ENCODE measurements at regions not wholly inside any gene's neighbourhood (a gene's known extent, or its start where the extent isn't known, plus 50 kb on each side); places are given as distances from the start of the nearest gene placed in this dataset.

DNA sequence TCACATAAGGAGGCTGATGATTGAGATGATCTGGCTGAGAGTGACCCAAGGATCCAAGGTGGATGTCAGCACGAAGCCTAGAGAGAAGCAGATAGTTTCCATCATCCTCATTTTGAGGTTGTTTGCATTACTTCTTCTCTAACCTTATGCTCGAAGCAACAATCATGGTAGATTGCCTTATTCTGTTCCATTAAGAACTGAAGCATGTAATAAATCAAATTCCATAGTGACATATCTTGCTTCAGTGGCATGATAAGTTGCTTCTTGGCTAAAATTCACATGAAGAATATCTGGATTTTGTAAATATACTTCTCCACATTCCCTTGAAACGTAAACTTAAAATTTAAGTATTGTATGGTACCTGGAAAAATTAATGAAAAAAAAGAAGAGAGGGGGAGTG lies 377.8 kb upstream of the DACH1 start:
- H3K4me3 ChIP-seq = no peak overlapping the region
- H3K9me3 ChIP-seq (replicated peaks; ENCODE audit: control insufficient read depth, insufficient read depth, low read length) = no peaks in the 10 kb centered on the region
- no peak overlapping the region for H3K9ac ChIP-seq (ENCODE audit: control insufficient read depth, insufficient read depth, low read length)
- SMC1A ChIA-PET (ENCODE audit: uncharacterized antibody, unreplicated experiment) = no interaction called here
- H3K4me2 ChIP-seq (ENCODE audit: control insufficient read depth, insufficient read depth) = no peak overlapping the region
- BruUV-seq (replicated peaks) = no TSS peak
- no peaks in the 10 kb centered on the region for H3K4me1 ChIP-seq (ENCODE audit: control insufficient read depth, insufficient read depth, low read length)
- POLR2A ChIA-PET = no interaction called here
- in situ Hi-C loops (cut with MboI) (no loop called here), intact Hi-C loops (cut with micrococcal nuclease; ENCODE audit: unreplicated experiment) (no loop called here)
- H2AFZ ChIP-seq (ENCODE audit: control insufficient read depth, low read depth, low read length) = no peak overlapping the region
- ATAC-seq (no peak), FAIRE-seq (no peak), DNase-seq (ENCODE audit: low read depth, low spot score) (no peak)
- RAD21 ChIA-PET (ENCODE audit: unreplicated experiment) = no interaction called here
- no peak overlapping the region for H3K27ac ChIP-seq (ENCODE audit: control insufficient read depth, insufficient read depth)
- CTCF ChIA-PET = no interaction called here
- no peaks in the 10 kb centered on the region for H3K36me3 ChIP-seq (ENCODE audit: control insufficient read depth in 2 of 2, insufficient read depth in 2 of 2, low read length in 1 of 2)
- no peaks in the 10 kb centered on the region for H3K27me3 ChIP-seq (replicated peaks in 1 of 2; ENCODE audit: control insufficient read depth in 2 of 2, insufficient read depth in 2 of 2, low read length in 1 of 2)
- H4K20me1 ChIP-seq (ENCODE audit: control insufficient read depth, insufficient read depth) = no peaks in the 10 kb centered on the region
- 0% methylated on average over 3 of the region's 3 CpGs for WGBS (ENCODE audit: insufficient coverage, insufficient replicate concordance, low lambda C conversion rate, missing lambda C conversion rate)
- H3K79me2 ChIP-seq (ENCODE audit: control insufficient read depth, insufficient read depth, low read length) = no peaks in the 10 kb centered on the region
- TF ChIP-seq RUNX3 (IDR thresholded peaks at IDR 0.05; ENCODE audit: low read length) (no peak), BHLHE40 (IDR thresholded peaks at IDR 0.05; ENCODE audit: borderline replicate concordance in 1 of 2, low read depth in 2 of 2, low read length in 1 of 2) (no peak), MYC (IDR thresholded peaks at IDR 0.05; ENCODE audit: insufficient read depth, insufficient read length, insufficient replicate concordance, low read length, severe bottlenecking) (no peak), BMI1 (IDR thresholded peaks at IDR 0.05; ENCODE audit: borderline replicate concordance) (no peak), TARDBP (IDR thresholded peaks at IDR 0.05; ENCODE audit: borderline replicate concordance) (no peak), CEBPB (IDR thresholded peaks at IDR 0.05; ENCODE audit: borderline replicate concordance in 1 of 2, low read depth in 2 of 2, low read length in 2 of 2) (no peak), MYB (IDR thresholded peaks at IDR 0.05; ENCODE audit: borderline replicate concordance, low read depth, low read length) (no peak), JUND (IDR thresholded peaks at IDR 0.05; ENCODE audit: low read depth, low read length) (no peak), NFYB (IDR thresholded peaks at IDR 0.05; ENCODE audit: insufficient read depth, low read depth, low read length) (no peak), YY1 (IDR thresholded peaks at IDR 0.05; ENCODE audit: low read depth, low read length) (no peak), HDAC6 (IDR thresholded peaks at IDR 0.05; ENCODE audit: unreplicated experiment) (no peak), SUPT20H (IDR thresholded peaks at IDR 0.05; ENCODE audit: borderline replicate concordance, control insufficient read depth, low read depth, low read length) (no peak), IKZF1 (conservative IDR thresholded peaks at IDR 0.05) (no peak), SMC3 (IDR thresholded peaks at IDR 0.05; ENCODE audit: borderline replicate concordance, low read length) (no peak)
- TF ChIP-seq, protein P1, sequence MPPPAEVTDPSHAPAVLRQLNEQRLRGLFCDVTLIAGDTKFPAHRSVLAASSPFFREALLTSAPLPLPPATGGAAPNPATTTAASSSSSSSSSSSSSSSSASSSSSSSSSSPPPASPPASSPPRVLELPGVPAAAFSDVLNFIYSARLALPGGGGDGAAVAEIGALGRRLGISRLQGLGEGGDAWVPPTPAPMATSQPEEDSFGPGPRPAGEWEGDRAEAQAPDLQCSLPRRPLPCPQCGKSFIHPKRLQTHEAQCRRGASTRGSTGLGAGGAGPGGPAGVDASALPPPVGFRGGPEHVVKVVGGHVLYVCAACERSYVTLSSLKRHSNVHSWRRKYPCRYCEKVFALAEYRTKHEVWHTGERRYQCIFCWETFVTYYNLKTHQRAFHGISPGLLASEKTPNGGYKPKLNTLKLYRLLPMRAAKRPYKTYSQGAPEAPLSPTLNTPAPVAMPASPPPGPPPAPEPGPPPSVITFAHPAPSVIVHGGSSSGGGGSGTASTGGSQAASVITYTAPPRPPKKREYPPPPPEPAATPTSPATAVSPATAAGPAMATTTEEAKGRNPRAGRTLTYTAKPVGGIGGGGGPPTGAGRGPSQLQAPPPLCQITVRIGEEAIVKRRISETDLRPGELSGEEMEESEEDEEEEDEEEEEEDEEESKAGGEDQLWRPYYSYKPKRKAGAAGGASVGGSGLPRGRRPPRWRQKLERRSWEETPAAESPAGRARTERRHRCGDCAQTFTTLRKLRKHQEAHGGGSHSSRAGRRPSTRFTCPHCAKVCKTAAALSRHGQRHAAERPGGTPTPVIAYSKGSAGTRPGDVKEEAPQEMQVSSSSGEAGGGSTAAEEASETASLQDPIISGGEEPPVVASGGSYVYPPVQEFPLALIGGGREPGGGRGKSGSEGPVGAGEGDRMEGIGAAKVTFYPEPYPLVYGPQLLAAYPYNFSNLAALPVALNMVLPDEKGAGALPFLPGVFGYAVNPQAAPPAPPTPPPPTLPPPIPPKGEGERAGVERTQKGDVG (CRISPR knock-in tag; IDR thresholded peaks at IDR 0.05) = no peak
- TF ChIP-seq, protein P2, sequence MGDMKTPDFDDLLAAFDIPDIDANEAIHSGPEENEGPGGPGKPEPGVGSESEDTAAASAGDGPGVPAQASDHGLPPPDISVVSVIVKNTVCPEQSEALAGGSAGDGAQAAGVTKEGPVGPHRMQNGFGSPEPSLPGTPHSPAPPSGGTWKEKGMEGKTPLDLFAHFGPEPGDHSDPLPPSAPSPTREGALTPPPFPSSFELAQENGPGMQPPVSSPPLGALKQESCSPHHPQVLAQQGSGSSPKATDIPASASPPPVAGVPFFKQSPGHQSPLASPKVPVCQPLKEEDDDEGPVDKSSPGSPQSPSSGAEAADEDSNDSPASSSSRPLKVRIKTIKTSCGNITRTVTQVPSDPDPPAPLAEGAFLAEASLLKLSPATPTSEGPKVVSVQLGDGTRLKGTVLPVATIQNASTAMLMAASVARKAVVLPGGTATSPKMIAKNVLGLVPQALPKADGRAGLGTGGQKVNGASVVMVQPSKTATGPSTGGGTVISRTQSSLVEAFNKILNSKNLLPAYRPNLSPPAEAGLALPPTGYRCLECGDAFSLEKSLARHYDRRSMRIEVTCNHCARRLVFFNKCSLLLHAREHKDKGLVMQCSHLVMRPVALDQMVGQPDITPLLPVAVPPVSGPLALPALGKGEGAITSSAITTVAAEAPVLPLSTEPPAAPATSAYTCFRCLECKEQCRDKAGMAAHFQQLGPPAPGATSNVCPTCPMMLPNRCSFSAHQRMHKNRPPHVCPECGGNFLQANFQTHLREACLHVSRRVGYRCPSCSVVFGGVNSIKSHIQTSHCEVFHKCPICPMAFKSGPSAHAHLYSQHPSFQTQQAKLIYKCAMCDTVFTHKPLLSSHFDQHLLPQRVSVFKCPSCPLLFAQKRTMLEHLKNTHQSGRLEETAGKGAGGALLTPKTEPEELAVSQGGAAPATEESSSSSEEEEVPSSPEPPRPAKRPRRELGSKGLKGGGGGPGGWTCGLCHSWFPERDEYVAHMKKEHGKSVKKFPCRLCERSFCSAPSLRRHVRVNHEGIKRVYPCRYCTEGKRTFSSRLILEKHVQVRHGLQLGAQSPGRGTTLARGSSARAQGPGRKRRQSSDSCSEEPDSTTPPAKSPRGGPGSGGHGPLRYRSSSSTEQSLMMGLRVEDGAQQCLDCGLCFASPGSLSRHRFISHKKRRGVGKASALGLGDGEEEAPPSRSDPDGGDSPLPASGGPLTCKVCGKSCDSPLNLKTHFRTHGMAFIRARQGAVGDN (IDR thresholded peaks at IDR 0.05) = no peak
- TF ChIP-seq, protein P3, sequence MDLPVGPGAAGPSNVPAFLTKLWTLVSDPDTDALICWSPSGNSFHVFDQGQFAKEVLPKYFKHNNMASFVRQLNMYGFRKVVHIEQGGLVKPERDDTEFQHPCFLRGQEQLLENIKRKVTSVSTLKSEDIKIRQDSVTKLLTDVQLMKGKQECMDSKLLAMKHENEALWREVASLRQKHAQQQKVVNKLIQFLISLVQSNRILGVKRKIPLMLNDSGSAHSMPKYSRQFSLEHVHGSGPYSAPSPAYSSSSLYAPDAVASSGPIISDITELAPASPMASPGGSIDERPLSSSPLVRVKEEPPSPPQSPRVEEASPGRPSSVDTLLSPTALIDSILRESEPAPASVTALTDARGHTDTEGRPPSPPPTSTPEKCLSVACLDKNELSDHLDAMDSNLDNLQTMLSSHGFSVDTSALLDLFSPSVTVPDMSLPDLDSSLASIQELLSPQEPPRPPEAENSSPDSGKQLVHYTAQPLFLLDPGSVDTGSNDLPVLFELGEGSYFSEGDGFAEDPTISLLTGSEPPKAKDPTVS (IDR thresholded peaks at IDR 0.05; ENCODE audit: low read depth, low read length) = no peak
